GM18858 (cell line): ENCODE measurements at regions not wholly inside any gene's neighbourhood (a gene's known extent, or its start where the extent isn't known, plus 50 kb on each side); places are given as distances from the start of the nearest gene placed in this dataset.

Experiments
- ATAC-seq: cut with Tn5 transposase; IDR thresholded peaks from one replicate; pipeline ENCODE4 v1.9.1; 2021; ENCODE audit not compliant: unreplicated experiment

DNA sequence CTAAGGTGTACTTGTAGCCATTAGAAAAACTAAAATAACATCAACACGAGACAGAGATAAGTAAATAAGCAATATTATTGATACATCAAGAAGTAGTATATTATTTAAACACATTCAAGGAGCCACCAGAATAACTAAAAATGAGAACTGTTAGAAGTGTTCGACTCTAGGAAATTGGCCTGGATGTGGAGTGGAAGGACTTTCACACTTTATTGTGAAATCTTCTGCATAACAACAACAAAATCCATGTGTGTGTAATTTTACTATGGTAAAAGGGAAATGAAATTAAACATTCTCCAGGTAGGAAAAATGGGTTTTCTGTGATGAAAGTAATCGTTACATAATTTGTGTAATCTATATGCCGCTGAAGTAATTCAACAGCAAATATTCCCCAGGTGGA lies 96.3 kb upstream of the RNF152 start:
- ATAC-seq, result no peak

DNA sequence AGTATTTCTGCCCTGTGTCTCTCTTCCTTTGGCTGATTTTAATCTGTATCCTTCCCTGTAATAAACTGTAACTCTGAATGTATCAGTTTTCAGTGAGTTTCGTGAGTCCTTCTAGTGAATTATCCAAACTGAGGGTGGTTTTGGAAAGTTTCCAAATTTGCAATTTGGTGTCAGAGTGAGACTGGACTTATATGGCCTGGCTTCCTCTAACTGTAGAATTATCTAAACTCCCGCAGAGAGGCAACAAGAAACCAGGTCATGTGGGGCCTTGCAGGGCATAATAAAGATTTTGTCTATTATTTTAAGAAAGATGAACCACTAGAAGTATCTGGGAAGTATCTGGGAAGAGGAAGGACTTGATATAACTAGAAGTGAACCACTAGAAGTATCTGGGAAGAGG lies 95.3 kb upstream of the RNF152 start:
- no peak for ATAC-seq

DNA sequence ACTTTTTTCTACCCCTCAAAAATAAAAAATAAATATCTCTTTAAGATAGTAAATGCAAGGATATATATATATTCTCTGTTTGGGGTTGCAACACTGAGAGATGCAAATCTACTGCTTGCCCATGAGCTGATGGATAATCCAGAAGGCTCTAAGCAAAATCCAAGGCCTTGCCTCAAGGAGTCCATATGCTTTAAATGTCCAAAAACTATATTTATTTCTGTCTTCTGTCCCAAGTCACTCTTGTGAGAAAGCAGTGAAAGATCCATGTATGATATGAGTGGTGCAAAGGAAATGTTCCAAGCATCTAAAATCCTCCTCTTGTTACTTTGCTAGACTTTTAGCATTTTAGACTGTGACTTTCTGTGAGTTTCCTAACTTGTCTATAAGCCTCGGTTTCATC lies 92.9 kb upstream of the RNF152 start:
- ATAC-seq, result no peak

DNA sequence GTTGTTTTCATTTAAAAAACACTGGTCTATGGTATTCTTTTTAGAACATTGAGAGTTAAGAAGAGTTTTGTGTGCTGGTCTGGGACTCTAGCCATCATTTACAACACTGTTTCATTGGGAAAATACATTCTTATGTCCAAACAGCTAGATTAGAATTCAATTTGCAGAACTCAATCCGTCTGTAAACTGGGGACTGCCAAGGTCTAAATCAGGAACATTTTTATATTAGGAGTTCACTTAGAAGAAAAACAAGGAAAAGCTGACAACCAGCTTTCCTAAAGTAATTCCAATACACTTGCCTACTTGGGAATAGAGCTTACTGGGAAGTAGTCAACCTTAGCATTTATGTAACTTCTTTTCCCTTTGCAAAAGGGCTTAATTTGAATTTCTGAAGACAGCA lies 91.5 kb upstream of the RNF152 start:
- ATAC-seq, result no peak

DNA sequence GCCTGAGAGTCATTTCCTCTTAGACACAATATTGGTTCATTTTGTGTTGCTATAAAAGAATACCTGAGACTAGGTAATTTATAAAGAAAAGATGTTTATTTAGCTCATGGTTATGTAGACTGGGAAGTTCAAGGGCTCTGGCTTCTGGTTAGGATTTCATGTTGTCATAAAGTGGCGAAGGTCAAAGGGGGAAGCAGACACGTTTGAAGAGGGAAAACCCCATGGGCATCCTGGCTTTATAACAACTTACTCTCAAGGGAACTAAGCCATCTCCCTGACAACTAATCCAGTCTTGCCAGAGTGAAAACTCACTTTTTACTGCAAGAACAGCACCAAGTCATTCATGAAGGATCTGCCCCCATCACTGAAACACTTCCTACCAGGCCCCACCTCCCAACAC lies 89.7 kb upstream of the RNF152 start:
- no peak for ATAC-seq

DNA sequence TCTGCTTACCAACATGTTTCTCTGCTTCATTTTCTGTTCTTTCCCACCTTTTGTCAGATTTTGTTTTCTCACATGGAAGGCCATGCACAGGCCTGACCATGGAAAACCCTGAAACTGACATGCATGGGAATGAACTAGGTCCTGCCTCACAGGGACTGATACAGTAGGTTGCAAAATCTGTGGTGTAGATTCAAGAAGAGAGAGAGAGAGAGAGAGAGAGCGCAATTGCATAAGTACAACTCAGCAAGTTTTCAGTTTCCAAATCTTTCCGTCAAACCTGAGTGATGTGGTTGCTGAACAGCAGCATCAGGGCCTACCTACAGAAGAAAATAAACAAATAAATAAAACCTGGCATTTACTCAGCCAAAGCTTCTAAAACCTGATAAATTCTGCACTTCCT lies 87.5 kb upstream of the RNF152 start:
- ATAC-seq, result no peak

DNA sequence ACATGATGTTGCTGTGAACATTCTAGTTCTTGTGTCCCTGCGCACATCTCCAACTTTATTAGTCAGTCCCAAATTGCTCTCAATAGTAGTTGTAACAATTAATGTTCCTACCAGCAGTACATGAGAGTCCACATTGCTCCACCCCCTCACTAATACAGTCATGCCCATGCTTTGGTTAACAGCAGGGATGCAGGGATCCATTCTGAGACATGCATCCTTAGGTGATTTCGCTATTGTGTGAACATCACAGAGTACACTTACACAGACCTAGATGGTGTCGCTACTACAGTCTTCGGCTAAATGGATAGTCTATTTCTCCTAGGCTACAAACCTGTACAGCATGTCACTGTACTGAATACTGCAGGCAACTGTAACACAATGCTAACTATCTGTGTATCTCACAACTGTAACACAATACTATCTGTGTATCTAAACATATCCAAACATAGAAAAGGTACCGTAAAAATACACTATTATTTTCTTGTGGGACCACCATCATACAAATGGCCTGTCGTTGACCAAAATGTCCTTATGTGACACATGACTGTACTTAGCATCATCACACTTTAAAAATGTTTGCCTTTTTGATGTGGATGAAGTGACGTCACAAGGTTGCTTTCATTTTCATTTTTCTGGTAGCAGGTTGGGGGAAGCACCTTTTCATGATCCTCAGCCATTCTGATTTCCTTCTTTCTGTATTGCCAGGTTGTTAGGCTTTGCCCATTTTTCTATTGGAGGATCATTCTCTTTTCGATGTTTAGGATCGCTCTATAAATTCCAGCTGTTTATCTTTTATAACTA lies 82.9 kb upstream of the RNF152 start:
- ATAC-seq, result peak; percentile 61

DNA sequence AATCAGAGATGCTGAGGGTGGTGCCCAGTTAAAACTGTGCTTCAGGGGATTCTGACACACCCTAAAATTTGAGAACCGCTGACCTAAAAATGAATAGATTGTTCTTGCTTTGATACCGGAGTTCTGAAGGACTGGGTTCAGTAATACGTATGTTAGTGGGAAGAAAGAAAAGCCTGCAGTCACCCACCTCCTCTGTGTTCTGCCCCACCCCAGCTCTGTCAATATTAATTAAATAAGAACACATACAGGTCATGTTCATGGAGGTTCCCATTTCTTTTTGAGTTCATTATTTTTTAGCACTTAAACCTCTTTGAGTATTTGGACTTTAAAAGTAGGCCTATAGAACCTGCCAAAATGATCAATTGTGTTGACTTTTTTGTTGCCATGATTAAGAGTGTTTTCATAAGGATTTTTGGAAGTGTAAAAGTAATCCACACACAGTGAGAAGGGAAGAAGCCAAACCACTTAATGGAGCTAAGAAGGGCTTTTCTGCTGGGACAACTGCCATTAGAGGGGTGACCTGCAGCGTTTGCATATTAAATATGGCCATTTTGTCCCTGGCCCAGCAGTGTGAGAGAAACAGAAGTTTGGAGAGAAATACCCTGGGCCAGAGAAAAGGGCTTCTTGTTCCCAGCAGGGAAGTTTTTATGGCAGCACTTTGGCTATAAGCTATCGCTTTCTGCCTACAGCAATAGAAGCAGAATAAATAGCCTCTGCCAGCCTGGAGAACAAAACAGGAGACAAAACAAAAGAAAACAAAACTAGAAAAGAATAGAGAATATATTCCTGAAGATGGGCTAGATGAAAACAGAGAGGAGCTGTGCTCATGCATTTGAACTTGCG lies 80.7 kb upstream of the RNF152 start:
- ATAC-seq, result no peak

DNA sequence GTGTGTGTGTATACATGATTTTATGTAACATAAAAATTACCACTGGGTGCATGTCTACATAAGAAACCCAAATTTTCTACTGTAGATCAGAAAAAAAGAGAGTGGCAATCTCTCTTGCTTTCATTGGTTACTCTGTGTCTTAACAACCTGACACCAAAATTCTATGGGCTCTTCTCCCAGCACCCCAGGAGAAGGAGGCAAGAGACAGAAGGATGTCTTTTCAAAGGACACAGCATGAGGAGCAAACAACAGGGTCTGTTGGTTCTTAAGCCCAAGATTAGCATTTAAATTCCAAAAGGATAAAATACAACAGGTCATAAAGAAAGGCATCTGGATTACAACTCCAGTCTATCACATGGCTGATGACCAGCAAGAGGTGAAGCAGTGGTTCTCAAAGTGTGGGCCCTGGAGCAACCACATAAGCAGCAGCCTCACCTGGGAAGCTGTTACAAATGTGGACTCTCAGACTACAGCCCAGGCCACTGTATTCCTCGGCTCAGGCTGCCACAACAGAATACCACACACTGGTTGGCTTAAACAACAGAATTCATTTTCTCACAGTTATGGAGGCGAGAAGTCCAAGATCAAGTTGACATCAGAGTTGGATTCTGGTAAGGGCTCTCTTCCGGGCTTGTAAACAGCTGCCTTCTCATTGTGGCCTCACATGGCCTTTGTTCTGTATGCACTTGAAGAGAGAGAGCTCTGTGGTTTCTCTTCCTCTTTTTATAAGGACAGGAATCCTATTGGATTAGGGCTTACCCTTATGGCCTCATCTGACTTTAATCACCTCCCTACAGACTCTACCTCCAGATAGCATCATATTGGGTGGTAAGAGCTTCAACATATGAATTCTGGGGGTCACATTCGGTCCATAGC lies 79.8 kb upstream of the RNF152 start:
- peak; percentile 80 for ATAC-seq

DNA sequence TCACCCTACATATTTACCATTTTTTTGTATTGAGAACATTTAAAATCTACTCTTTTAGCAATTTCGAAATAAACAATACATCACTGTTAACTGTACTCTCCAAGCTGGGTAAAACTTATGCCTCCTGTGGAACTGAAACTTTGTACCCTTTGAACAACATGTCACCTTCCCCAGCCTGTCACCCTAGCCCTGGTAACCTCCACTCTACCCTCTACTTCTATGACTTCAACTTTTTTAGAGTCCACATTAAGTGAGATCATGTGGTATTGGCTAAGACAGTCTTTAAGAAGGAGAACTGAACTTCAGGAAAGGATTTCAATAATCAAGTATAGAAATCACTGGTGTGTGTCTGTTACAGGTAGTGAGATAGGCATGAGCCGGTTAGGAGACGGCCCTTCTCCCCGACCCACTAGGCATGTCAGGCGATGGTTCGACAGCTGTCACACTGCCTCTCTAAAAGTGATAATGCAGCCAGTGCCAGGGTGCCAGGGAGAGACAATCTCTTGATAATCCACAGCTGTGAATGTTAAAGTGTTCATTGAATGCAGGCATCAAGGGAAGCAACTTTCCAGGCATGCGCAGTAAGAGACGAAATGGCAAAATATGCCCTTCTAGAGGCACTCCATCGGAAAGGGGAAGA lies 74.6 kb upstream of the RNF152 start:
- ATAC-seq, result no peak

DNA sequence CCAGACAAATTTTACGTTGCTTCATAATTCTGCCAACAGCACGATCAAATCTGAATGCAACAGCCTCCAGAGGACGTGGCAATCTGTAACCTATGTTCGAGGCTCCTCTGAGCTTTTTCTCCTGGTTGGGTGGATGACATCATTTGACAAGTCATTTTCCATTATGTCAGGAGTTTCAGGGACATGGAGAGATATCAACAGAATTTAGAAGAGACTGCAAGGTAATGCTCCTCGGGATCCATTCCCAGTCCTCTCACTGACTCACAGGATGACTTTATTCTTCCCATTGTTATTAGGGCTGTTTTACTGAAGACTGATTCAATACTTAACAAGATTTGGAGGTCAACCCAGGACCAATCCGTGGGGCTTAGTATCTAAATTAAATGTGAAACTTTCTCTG lies 72.5 kb upstream of the RNF152 start:
- no peak for ATAC-seq

DNA sequence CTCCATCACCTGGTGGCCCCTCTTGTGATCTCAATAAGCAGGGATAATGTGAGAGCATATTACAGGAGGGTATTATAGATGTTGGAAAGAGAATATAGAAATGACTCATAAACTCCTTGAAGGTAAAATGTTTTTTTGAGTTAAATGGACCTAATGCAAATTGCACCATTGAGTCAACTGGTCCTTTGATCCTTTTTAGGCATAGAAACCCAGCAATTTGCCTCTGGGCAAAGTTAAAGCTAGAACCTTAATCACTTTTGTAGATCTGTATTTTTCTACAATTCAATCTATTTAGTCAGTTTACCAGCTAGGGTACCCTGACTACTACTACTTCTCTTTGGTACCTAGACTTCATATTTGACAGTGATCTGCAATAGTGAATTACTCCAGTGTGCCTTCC lies 71.8 kb upstream of the RNF152 start:
- ATAC-seq, result no peak

DNA sequence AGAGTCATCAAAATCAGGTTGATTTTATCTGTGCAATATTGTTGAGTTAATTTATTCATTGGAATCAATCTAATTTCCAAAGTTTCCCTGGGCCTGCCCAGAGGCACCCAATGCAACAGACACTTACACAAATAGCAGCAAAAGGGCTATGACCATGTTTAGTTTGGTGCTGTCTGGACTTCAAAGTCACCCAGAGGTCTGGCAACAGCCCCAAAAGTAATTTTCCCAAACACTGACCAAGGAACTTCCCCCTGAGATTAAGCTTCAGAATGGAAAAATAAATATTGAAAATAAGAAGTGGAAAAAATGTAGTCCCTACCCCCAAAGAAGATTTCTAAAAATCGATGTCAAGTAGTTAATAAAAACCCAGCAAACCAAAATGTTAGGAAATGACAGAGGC lies 70.9 kb upstream of the RNF152 start:
- no peak for ATAC-seq

DNA sequence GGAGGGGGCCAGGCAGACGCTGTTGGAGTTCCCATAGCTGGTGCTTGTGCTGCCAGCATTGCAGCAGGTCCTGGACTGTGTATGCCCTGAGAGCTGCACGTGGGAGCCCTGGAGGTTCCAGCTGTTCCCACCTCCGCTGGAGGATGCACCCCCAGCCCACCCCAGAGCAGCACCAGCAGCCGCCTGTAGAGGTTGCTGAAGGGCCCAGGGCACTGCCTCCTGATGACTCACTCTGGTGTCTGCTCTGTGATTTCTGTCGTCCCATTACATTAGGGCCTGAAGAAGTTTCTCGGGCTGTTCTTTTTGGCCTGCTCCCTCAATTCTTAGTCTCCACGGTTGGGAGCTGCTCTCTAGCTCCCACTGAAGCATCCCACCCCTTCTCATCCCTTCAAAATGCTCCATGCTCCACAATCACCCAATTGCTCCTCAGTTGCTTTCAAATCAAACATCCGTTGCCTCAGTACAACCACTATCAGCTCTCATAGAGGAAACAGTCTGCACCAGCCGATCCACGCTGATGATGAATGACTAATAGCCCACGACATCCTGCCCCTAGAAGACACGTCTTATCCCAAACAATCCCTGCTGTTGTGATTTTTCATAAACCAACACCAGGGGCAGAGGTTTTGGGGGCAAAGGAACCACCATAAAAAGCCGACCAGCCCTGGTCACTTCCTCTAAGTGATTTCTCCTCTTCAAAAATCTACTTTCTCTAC lies 65.2 kb upstream of the RNF152 start:
- ATAC-seq, result no peak

DNA sequence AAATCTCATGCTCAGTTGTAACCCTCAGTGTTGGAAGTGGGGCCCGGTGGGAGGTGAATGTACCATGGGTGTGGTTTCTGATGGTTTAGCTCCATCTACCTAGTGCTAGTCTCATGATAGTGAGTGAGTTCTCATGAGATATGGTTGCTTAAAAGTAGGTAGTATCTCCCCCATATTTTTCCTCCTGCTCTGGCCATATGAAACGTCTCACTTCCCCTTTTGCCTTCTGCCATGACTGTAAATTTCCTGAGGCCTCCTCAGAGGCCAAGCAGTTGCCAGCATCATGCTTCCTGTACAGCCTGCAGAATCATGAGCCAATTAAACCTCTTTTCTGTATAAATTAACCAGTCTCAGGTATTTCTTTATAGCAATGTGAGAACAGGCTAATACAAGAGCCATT lies 62.8 kb upstream of the RNF152 start:
- peak; percentile 31 for ATAC-seq

DNA sequence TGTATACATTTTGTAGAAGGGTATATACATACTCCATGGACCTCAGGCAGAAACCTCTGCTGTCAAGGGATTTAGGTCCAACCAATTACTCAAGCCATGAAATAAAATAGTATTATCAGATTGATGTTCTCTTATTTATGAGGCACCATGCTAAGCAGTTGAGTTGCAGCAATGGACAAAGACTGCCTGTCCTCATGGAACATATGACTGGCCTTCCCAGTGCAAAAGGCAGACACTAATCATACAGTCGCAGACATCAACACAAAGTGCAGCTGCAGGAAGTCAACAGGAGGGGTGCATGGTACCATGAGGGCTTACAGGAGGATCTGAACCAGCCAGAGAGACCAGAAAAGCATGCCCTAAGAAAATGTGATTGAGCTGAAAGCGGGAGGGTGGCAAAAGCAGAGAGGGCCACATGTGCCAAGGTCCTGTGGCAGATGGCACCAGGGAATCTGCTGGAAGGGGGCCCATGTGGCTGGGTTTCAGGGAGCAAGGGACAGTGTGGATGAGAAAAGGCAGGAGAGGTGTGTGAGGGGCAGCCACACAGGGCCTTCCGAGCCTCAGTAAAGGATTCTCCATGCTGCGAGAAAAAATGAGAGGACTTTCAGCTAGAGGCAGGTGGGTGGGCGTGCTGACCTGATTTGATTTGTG lies 61.4 kb upstream of the RNF152 start:
- no peak for ATAC-seq

DNA sequence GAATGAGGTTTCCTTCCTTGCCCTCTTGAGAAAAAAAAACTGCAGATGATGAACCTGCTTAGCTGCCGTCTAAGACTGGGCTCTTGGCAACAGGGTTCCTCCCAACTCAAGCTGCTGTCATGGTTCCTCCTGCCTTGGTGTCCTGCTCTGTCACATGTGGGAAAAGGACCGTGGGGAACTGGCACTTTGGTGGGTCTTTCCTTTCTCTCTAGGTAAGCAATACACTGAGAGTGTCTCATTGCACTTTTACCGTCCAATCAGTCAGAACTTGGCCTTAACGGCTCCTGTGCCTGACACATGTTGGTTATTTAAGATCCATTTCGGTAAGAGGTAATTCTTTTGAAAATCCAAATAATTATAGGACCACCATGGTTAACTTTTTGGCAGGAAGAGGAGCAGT lies 60.8 kb upstream of the RNF152 start:
- no peak for ATAC-seq

DNA sequence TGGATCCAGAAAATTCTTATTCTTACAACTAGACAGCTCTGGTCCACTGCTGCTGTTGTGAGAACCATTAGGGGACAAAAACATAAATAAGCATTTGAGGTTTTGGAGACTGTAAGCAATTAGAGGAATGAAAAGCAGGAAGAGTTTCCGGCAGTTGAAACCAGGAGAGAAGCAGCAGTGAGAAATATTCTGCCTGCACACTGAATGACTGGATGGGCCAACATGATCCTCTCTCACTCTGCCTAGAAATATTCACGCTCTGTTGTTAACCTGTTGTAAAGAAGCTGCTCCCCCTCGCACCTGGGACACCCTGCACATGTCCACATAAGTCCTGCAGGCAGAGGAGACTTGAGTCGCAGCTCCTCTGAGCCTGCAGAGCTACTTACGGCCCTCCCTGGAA lies 60.4 kb upstream of the RNF152 start:
- no peak for ATAC-seq

DNA sequence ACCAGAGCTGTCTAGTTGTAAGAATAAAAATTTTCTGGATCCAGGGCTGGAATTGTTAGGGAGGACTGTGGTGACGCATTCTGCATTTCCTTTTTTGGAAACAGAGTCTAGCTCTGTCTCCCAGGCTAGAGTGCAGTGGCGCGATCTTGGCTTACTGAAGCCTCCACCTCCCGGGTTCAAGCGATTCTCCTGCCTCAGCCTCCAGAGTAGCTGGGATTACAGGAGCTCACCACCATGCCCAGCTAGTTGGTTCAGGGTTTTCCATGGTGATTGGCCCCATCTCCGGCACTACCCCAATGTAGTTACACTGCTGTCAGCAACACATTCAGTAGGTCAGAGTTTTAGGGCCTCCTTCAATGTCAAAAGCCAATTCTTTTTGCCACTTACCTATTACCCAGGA lies 58.6 kb upstream of the RNF152 start:
- ATAC-seq, result no peak

DNA sequence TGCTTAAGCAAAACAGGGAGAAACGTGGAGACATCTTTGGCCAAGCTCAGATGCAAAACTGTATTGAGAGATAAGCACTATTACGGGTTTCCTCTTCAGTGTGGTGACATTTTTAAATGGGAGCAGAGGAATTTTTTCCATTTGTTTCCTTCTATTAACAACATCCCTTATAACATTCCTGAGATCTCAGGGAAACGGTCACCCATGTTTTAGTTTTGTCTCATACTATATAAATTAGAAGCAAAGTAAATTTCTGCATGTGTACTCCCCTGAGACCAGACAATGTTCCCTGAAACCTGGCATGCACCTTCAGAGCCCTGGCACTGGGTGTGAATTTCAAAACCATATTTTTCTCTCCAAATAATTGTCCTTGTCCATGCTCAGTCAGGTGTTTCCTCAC lies 57.6 kb upstream of the RNF152 start:
- ATAC-seq, result no peak
